HEK293 (cell line): ENCODE measurements at regions not wholly inside any gene's neighbourhood (a gene's known extent, or its start where the extent isn't known, plus 50 kb on each side); places are given as distances from the start of the nearest gene placed in this dataset.

Source experiments
- ZFP41 ChIP-seq: fragments of 450-650 bp; formaldehyde crosslinking; IDR thresholded peaks from 2 replicates; pipeline ENCODE4 v1.5.1; 2016; ENCODE audit warnings: missing biosample characterization, missing genetic modification characterization, borderline replicate concordance
- ZNF23 ChIP-seq: fragments of 450-650 bp; formaldehyde crosslinking; IDR thresholded peaks from 2 replicates; pipeline ENCODE4 v1.5.1; 2016; ENCODE audit warnings: missing biosample characterization, missing genetic modification characterization, borderline replicate concordance
- ZNF24 ChIP-seq: fragments of 450-650 bp; formaldehyde crosslinking; IDR thresholded peaks from 2 replicates; pipeline ENCODE4 v1.5.1; 2016; ENCODE audit warnings: missing biosample characterization, missing genetic modification characterization
- ZNF248 ChIP-seq: fragments of 450-650 bp; formaldehyde crosslinking; IDR thresholded peaks from 2 replicates; pipeline ENCODE4 v1.5.1; 2017; ENCODE audit warnings: missing biosample characterization, missing genetic modification characterization
- ZNF426 ChIP-seq: fragments of 450-650 bp; formaldehyde crosslinking; IDR thresholded peaks from 2 replicates; pipeline ENCODE4 v1.5.1; 2017; ENCODE audit warnings: missing biosample characterization, missing genetic modification characterization, mild to moderate bottlenecking, inconsistent platforms, moderate library complexity
- ZNF785 ChIP-seq: fragments of 450-650 bp; formaldehyde crosslinking; IDR thresholded peaks from 2 replicates; pipeline ENCODE4 v1.5.1; 2016; ENCODE audit warnings: missing biosample characterization, missing genetic modification characterization
- ZNF830 ChIP-seq: fragments of 450-650 bp; IDR thresholded peaks from 2 replicates; pipeline ENCODE4 v1.5.0; 2018; ENCODE audit warnings: missing biosample characterization, missing genetic modification characterization, low read depth, mild to moderate bottlenecking, moderate library complexity
- TF ChIP-seq, protein P1 (sequence below): fragments of 450-650 bp; formaldehyde crosslinking; IDR thresholded peaks from 2 replicates; pipeline ENCODE4 v1.5.1; 2016; ENCODE audit warnings: missing biosample characterization, missing genetic modification characterization
- TF ChIP-seq, protein P2 (sequence below): fragments of 450-650 bp; formaldehyde crosslinking; conservative IDR thresholded peaks from 2 replicates; pipeline ENCODE4 v1.5.1; 2016; ENCODE audit warnings: low read depth, missing biosample characterization, missing genetic modification characterization
- TF ChIP-seq, protein P3 (sequence below): fragments of 450-650 bp; formaldehyde crosslinking; IDR thresholded peaks from 2 replicates; pipeline ENCODE4 v1.5.1; 2016; ENCODE audit warnings: missing biosample characterization, missing genetic modification characterization

DNA sequence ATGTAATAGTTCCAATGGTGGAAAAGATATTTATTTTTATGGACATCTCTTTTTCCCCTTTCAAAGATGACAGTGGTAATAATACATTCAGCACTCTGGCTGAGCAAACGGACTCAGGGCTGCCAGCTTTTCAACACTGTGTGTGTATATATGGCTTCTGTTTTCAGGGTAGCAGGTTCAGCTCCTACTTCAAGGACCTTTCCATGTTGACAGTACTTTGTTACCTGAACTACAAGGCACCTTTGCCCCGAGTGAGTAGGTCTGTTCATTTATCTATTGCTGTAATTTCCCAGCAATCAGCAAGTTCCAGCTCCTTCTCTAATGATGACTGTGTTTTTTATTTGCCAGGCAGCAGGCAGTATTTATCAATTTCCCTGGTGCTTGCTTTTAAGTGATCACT is 387.4 kb upstream of the KIF2A start:
- no peak for TF ChIP-seq ZNF426 (tag by site-specific recombination)
- TF ChIP-seq, protein P1, sequence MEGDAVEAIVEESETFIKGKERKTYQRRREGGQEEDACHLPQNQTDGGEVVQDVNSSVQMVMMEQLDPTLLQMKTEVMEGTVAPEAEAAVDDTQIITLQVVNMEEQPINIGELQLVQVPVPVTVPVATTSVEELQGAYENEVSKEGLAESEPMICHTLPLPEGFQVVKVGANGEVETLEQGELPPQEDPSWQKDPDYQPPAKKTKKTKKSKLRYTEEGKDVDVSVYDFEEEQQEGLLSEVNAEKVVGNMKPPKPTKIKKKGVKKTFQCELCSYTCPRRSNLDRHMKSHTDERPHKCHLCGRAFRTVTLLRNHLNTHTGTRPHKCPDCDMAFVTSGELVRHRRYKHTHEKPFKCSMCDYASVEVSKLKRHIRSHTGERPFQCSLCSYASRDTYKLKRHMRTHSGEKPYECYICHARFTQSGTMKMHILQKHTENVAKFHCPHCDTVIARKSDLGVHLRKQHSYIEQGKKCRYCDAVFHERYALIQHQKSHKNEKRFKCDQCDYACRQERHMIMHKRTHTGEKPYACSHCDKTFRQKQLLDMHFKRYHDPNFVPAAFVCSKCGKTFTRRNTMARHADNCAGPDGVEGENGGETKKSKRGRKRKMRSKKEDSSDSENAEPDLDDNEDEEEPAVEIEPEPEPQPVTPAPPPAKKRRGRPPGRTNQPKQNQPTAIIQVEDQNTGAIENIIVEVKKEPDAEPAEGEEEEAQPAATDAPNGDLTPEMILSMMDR (tag by site-specific recombination): no peak
- TF ChIP-seq ZNF248 (tag by site-specific recombination): no peak
- TF ChIP-seq ZNF785 (tag by site-specific recombination): no peak
- no peak for TF ChIP-seq ZNF23
- no peak for TF ChIP-seq ZNF24 (tag by site-specific recombination)
- TF ChIP-seq, protein P2, sequence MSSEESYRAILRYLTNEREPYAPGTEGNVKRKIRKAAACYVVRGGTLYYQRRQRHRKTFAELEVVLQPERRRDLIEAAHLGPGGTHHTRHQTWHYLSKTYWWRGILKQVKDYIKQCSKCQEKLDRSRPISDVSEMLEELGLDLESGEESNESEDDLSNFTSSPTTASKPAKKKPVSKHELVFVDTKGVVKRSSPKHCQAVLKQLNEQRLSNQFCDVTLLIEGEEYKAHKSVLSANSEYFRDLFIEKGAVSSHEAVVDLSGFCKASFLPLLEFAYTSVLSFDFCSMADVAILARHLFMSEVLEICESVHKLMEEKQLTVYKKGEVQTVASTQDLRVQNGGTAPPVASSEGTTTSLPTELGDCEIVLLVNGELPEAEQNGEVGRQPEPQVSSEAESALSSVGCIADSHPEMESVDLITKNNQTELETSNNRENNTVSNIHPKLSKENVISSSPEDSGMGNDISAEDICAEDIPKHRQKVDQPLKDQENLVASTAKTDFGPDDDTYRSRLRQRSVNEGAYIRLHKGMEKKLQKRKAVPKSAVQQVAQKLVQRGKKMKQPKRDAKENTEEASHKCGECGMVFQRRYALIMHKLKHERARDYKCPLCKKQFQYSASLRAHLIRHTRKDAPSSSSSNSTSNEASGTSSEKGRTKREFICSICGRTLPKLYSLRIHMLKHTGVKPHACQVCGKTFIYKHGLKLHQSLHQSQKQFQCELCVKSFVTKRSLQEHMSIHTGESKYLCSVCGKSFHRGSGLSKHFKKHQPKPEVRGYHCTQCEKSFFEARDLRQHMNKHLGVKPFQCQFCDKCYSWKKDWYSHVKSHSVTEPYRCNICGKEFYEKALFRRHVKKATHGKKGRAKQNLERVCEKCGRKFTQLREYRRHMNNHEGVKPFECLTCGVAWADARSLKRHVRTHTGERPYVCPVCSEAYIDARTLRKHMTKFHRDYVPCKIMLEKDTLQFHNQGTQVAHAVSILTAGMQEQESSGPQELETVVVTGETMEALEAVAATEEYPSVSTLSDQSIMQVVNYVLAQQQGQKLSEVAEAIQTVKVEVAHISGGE: no peak
- TF ChIP-seq, protein P3, sequence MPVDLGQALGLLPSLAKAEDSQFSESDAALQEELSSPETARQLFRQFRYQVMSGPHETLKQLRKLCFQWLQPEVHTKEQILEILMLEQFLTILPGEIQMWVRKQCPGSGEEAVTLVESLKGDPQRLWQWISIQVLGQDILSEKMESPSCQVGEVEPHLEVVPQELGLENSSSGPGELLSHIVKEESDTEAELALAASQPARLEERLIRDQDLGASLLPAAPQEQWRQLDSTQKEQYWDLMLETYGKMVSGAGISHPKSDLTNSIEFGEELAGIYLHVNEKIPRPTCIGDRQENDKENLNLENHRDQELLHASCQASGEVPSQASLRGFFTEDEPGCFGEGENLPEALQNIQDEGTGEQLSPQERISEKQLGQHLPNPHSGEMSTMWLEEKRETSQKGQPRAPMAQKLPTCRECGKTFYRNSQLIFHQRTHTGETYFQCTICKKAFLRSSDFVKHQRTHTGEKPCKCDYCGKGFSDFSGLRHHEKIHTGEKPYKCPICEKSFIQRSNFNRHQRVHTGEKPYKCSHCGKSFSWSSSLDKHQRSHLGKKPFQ (tag by site-specific recombination): no peak
- TF ChIP-seq ZNF830 (tag by site-specific recombination): no peak
- no peak for TF ChIP-seq ZFP41 (tag by site-specific recombination)
